HG03280 (cell line): ENCODE measurements at regions not wholly inside any gene's neighbourhood (a gene's known extent, or its start where the extent isn't known, plus 50 kb on each side); places are given as distances from the start of the nearest gene placed in this dataset.
"Not testable (repeated sequence)": the region's sequence is repeated elsewhere in the genome, so short reads cannot be mapped to it uniquely, and the experiment has no call there.

Experiments
- ATAC-seq: cut with Tn5 transposase; IDR thresholded peaks from one replicate; pipeline ENCODE4 v1.9.1; 2021; ENCODE audit warnings: mild to moderate bottlenecking, moderate library complexity; ENCODE audit not compliant: unreplicated experiment

DNA sequence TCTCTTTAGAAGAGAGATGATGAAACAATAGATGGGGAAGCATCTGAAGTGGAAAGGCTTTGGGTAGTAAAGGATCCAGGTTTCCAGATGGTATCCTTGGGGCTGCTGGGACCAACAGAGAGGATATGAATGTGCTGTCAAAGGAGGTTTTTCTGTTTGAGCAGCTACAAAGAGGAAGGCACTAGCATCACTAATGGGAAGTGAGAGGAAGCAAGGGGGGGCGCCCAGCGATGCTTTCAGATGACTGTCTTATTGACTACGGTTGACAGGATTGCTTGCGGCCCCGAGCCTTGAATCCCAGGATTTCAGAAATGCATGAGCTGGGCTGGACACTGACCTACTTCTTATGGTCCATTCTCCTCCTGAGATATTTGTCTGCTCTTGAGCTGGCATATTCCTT is 103.8 kb upstream of the GALNT15 start:
- no peak for ATAC-seq

DNA sequence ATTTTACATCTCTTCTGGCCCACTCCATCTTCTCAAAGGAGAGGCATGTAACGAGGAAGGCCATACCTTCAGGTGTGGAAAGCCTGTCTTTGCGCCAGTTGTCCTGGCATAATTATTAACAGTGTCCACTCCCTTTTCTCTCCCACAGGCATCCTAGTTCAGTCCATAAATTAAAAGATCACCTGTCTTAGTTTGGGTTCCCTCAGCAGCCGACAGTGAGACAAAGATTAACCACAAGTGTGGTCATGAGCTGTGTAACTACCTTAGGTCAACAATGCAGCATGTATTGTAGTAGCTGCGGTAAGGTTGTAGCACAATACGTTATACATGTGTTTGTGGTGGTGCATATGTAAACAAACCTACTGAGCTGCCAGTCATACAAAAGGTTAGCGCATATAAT is 103.3 kb upstream of the GALNT15 start:
- ATAC-seq: no peak

- no peak for ATAC-seq
Observed at GRCh38 chr3:16072420-16073110, 101.9 kb upstream of the GALNT15 start.

DNA sequence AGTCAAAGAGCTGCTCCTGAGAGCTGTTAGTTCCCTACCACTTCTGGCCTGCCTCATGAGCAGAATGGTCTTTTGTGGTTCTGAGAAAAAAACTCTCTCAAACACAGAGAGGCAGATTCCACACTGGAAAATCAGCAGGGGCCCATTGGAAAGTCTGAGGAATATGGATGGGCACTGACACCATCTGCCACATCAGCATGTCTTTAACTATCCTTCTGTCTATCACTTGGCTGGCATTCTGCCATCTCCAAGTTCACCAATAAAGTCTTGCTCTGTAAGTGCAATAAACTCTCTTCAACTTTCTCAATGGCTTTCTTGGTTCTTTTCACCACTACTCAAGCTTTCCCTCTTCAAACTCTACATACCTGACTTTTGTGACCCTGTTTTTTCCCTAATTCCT is 101.3 kb upstream of the GALNT15 start:
- ATAC-seq: no peak

DNA sequence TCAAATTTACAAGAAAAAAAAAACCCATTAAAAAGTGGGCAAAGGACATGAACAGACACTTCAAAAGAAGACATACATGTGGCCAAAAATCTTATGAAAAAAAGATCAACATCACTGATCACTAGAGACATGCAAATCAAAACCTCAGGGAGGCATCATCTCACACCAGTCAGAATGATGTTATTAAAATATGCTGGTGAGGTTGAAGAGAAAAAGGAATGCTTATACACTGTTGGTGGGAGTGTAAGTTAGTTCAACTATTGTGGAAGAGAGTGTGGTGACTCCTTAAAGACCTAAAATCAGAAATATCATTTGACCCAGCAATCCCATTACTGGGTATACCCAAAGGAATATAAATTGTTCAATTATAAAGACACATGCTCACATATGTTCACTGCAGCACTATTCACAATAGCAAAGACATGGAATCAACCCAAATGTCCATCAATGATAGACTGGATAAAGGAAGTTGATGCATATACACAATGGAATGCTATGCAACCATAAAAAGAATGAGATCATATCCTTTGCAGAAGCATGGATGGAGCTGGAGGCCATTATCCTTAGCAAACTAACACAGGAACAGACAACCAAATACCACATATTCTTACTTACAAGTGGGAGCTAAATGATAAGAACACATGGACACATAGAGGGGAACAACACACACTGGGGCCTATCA is 100.3 kb upstream of the GALNT15 start:
- not testable (repeated sequence) for ATAC-seq

DNA sequence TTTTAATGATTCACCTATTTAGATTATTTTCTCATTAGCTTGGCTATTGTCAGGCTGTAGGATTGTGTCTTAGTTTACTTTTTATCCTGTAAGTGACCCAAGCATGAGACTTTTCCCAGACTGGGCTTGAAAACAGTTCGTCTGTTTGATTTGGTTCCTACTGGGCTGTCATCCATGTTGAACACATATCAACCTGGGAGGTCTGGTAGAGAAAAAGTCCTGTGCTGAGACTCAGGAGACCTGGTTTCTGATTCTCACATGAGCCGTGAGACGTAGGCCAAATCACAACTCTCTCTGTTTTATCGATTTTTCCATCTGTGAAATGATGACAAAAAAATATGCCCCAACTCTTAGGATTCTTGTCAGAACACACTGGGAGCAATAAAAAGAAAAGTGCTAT is 98.8 kb upstream of the GALNT15 start:
- ATAC-seq: no peak

GRCh38 chr3:16076564-16076963 is 97.9 kb upstream of the GALNT15 start:
- no peak for ATAC-seq

- ATAC-seq: not testable (repeated sequence)
Observed at GRCh38 chr3:16077146-16077545, 97.3 kb upstream of the GALNT15 start.

DNA sequence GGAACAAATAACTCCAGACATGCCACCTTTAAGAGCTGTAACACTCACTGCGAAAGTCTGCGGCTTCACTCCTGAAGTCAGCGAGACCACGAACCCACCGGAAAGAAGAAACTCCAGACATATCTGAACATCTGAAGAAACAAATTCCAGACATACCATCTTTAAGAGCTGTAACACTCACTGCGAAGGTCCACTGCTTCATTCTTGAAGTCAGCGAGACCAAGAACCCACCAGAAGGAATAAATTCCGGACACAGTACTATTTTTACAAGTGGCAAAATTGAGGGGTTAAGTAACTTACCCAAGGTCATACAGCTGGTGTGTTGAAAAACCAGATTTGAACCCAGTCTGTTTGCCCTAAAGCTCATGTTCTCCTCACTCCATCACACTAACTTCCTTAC is 96.8 kb upstream of the GALNT15 start:
- ATAC-seq: not testable (repeated sequence)

DNA sequence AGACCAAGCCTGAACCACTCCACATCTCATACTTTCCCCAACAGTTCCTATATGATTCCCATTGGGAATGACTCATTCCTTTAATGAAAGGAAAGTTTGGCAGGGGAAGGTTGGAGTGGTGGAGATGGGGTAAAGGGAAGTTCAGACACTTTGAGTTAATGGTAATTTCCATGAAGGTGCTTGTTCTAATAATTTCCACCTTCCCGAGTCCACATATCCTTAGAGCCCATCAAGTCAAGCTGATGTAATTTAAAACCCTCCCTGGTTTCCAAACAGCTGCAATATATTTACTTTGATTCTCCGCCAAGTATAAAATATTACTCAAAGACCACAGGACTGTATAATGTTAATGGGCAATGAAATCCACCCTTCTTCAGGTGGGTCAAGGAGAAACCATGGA is 95.0 kb upstream of the GALNT15 start:
- ATAC-seq: no peak

- no peak for ATAC-seq
Observed at GRCh38 chr3:16081661-16082060, 92.8 kb upstream of the GALNT15 start.

DNA sequence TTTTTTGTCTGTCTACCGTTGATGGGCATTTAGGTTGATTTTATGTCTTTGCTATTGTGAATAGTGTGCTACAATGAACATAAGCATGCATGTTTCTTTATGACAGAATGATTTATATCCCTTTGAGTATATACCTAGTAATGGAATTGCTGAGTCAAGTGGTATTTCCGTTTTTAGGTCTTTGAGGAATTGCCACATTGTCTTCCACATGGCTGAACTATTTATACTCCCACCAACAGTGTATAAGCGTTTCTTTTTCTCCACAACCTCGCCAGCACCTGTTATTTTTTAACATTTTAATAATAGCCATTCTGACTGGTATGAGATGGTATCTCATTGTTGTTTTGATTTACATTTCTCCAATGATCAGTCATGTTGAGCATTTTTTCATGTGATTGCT is 89.6 kb upstream of the GALNT15 start:
- no peak for ATAC-seq

DNA sequence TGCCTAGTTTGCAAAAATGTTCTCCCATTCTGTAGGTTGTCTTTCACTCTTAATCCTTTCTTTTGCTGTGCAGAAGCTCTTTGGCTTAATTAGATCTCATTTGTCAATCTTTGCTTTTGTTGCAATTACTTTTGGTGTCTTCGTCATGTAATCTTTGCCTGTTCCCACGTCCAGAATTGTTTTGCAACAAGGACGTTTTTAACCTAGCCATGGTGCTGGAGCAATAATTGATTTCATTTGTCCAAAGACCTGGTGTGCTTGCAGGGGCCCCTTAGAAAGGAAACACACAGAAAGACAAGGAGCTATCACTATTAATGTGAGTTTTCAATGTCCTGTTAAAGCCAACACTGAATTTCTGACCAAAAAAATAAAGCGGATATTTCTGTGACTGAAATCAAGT is 89.1 kb upstream of the GALNT15 start:
- no peak for ATAC-seq

DNA sequence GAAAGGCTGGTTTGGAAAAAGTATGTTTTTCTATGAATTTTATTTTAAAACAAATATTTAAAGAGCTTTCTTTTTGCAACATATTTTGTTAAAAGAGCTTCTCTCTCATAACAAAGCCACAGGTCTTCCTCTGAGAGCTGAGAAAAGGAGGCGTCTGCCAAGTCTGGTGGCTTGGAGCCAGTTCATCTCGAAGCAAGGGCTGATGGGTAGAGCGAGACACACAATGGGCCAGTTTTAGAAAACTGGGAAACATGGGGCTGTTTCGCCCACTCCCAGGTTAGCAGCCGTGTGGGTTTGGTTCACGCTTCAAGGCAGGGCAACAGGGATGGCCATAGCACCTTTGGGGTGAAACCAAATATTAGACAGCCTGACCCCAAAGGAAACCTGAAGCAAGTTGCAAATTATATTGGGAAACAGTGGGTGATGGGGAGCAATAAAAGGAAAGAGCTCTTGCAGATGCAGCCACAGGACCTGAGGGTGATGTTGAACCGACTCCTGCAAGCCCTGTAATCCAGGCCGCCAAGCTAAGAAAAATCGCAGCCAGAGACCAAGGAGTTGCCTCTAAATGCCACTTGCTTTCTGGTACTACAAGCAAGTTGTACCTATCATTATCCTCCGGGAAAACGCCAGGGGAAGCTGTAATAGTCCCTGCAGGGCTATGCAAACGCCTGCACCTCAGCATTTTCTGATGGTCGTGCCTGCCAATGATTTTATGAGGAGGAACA is 88.4 kb upstream of the GALNT15 start:
- no peak for ATAC-seq

GRCh38 chr3:16086690-16087089 is 87.8 kb upstream of the GALNT15 start:
- no peak for ATAC-seq

GRCh38 chr3:16088496-16088895 is 86.0 kb upstream of the GALNT15 start:
- ATAC-seq: no peak

DNA sequence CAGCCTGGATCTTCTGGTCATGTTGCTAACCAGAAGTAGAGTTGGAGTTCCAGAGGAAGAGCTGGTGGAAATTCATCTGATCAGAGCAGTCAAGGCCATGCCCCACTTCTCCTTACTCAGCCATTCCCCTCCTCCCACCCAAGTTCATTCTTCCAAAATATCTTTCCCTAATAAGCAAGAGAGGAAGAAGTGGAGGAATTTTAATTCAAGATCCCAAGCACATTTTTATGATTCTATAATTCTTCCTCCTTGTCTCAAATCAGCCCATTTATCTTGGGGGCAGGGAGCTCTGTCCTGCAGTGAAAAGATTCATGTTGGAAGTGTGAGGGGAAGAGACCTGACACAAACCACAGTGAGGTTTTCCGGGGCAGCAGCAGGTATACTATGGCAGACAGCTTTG is 85.0 kb upstream of the GALNT15 start:
- no peak for ATAC-seq

DNA sequence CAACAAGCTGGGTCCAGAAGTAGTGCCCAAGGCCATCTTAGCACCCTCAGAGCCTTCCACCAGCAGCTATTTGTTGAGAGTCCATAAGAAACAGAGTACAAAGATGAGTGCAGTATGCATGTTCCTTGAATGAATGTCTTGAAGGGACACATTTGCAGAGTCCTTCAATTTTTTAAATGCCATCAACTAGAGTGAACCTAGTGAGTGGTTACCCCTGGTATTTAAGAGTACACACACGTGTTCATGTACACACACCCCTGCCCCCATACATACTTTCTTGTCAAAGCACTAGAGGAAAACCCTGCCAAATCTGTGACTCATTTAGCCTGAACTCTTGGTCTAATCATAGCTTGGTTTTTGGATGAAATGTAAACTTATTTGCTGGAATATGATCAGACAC is 84.5 kb upstream of the GALNT15 start:
- ATAC-seq: no peak

DNA sequence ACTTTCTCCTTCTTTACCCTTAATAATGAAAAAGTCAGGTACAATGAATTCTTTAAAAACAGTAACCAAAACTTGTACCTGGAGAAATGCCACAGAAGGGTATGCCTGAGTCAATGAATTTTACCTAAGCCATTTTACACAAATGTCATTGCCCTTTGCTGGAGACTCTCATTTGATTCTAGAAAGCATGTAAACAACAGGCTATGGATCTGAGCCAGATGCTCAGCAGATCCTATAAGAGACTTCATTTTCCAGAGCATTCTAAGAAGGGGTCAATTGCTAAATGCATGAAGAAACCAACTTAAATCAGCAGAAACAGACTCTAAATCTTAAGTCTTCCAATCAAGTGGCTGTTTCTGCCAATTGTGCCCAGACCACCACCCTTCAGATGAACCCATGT is 83.8 kb upstream of the GALNT15 start:
- ATAC-seq: no peak

- ATAC-seq: no peak
Observed at GRCh38 chr3:16092923-16093322, 81.6 kb upstream of the GALNT15 start.

DNA sequence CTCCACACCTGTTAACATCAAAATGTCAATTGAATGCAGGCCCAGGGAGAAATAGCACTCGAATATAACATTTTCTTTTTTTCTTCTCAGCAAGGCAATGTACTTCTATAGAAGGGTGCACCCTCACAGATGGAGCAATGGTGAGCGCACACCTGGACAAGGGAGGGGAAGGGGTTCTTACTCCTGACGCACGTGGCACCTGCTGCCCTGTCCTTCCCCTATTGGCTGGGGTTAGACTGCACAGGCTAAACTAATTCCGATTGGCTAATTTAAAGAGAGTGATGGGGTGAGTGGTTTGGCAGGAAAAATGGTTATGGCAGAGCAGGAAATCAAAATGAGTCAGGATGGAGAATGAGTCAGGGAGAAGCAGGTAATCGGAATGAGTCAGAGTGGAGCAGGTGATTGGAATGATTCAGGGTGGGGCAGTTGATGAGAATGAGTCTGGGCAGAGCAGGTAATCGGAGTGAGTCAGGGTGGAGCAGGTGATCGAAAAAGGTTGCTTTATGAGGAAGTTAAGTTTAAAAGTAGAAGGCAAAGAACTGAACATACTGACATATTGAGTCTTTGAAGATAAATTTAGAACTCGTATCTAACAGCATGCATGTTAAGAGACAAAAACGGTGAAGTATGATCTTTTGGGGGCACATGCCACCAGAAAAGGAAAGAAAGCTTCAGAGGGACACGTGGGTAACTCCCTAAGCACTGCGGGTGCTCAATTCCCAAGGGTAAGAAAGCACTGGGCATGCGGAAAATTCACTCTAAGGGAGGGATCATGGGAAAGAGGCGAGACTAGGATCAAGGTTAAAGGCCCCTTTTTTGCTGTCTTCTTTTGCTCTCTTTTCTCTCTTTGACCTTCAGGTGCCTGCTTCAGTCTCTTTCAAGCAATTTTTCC is 72.9 kb upstream of the GALNT15 start:
- ATAC-seq: no peak
